ENCODE measurements at regions not wholly inside any gene's neighbourhood (a gene's known extent, or its start where the extent isn't known, plus 50 kb on each side); places are given as distances from the start of the nearest gene placed in this dataset.

- no peaks in the 10 kb centered on the region for H3K9me3 ChIP-seq
- no peak overlapping the region for H3K4me3 ChIP-seq
- intact Hi-C loops (cut with DNase I): no loop called here
- no peak overlapping the region for H3K27ac ChIP-seq
- H3K27me3 ChIP-seq: no peaks in the 10 kb centered on the region
- no peak for ATAC-seq
- TF ChIP-seq CTCF (IDR thresholded peaks at IDR 0.05): no peak
- no peaks in the 10 kb centered on the region for H3K36me3 ChIP-seq
- no peaks in the 10 kb centered on the region for H3K4me1 ChIP-seq
- no peak for DNase-seq
Measured at GRCh38 chr9:17865881-17866280, 287.0 kb downstream of the SH3GL2 start.

- no peak for TF ChIP-seq CTCF (IDR thresholded peaks at IDR 0.05)
- H3K4me3 ChIP-seq: no peak overlapping the region
- DNase-seq (no peak), ATAC-seq (no peak)
- intact Hi-C loops (cut with DNase I): no loop called here
- H3K4me1 ChIP-seq: no peaks in the 10 kb centered on the region
- H3K27ac ChIP-seq: no peak overlapping the region
- no peaks in the 10 kb centered on the region for H3K9me3 ChIP-seq
- no peaks in the 10 kb centered on the region for H3K27me3 ChIP-seq
- no peaks in the 10 kb centered on the region for H3K36me3 ChIP-seq
Measured at GRCh38 chr9:17870722-17871121, 291.9 kb downstream of the SH3GL2 start.

GRCh38 chr9:17871213-17871890 is 292.5 kb downstream of the SH3GL2 start:
- Histone ChIP-seq H3K36me3 (no peaks in the 10 kb centered on the region), H3K4me3 (no peak overlapping the region), H3K27ac (no peak overlapping the region), H3K4me1 (no peaks in the 10 kb centered on the region), H3K27me3 (no peaks in the 10 kb centered on the region), H3K9me3 (no peaks in the 10 kb centered on the region)
- intact Hi-C loops (cut with DNase I): no loop called here
- no peak for TF ChIP-seq CTCF (IDR thresholded peaks at IDR 0.05)
- DNase-seq: no peak
- no peak for ATAC-seq

GRCh38 chr9:17875886-17876285 is 297.0 kb downstream of the SH3GL2 start:
- no peaks in the 10 kb centered on the region for H3K36me3 ChIP-seq
- H3K27ac ChIP-seq: no peak overlapping the region
- DNase-seq: no peak
- no peaks in the 10 kb centered on the region for H3K9me3 ChIP-seq
- no peaks in the 10 kb centered on the region for H3K27me3 ChIP-seq
- ATAC-seq: no peak
- H3K4me3 ChIP-seq: no peak overlapping the region
- intact Hi-C loops (cut with DNase I): no loop called here
- no peaks in the 10 kb centered on the region for H3K4me1 ChIP-seq
- no peak for TF ChIP-seq CTCF (IDR thresholded peaks at IDR 0.05)

GRCh38 chr9:17876687-17877086 is 297.8 kb downstream of the SH3GL2 start:
- Histone ChIP-seq H3K27ac (no peak overlapping the region), H3K4me1 (no peaks in the 10 kb centered on the region), H3K9me3 (no peaks in the 10 kb centered on the region), H3K4me3 (no peak overlapping the region), H3K27me3 (no peaks in the 10 kb centered on the region), H3K36me3 (no peaks in the 10 kb centered on the region)
- no peak for TF ChIP-seq CTCF (IDR thresholded peaks at IDR 0.05)
- no peak for DNase-seq
- intact Hi-C loops (cut with DNase I): no loop called here
- no peak for ATAC-seq
